ENCODE measurements at regions not wholly inside any gene's neighbourhood (a gene's known extent, or its start where the extent isn't known, plus 50 kb on each side); places are given as distances from the start of the nearest gene placed in this dataset.

DNA sequence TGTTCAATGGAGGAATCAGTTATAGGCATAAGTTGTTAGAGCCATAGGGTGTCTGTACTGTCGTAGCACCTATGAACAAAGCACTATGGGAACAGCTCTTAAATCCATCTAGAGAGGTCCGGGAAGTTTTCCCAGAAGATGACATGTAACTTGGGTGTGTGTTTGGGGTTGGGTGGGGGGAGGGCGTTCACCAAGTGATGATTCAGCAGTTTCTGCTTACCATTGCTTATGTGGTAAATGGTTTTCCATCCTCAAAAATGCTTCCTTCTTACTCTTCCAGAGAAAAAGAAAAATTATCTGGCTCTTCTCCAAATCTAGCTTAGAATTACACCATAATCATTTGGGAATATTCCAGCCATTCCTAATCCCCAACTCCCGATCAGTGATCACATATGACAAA is 361.1 kb upstream of the ZNF521 start:
- H3K27me3 ChIP-seq (ENCODE audit: control insufficient read depth in 5 of 5, insufficient read depth in 4 of 5, low read length in 5 of 5), result no peaks in the 10 kb centered on the region
- H3K36me3 ChIP-seq (ENCODE audit: control insufficient read depth in 5 of 5, insufficient read depth in 5 of 5, low read length in 5 of 5), result no peaks in the 10 kb centered on the region
- no peak overlapping the region for H3K4me3 ChIP-seq (ENCODE audit: low read depth in 1 of 5, low read length in 5 of 5)
- peaks cover 0 to 13% (median 11%) of the 10 kb centered on the region in 5 donors for H3K9me3 ChIP-seq (ENCODE audit: control insufficient read depth in 5 of 5, low read length in 5 of 5)
- no peak overlapping the region for H3K9ac ChIP-seq (ENCODE audit: low read length in 5 of 5)
- H3K27ac ChIP-seq (ENCODE audit: low read depth, low read length), result no peak overlapping the region
- peaks cover 0 to 2% (median 0%) of the 10 kb centered on the region in 5 donors for H3K4me1 ChIP-seq (ENCODE audit: control insufficient read depth in 5 of 5, insufficient read depth in 5 of 5, low read length in 5 of 5)

DNA sequence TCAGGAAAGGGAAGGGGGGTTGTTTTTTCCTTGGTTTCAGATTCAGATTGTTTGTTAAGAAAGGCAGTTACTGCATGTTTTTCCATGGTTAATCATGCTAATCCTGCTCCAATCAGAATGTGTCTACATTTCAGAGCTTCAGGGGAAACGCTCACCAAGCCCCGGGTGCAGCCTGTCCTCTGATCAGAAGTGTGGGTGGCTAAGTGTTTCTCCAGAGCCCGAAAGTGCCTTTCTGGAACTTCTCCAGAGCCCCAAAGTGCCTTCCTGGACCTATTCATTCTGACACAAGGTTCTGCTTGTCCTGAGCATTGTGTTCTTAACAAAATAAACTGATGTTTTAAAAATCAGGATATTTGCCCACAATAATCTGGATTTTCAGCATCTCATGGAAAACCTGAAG is 359.0 kb upstream of the ZNF521 start:
- no peaks in the 10 kb centered on the region for H3K27me3 ChIP-seq (ENCODE audit: control insufficient read depth in 5 of 5, insufficient read depth in 4 of 5, low read length in 5 of 5)

GRCh38 chr18:25705650-25706049 is 353.7 kb upstream of the ZNF521 start:
- Histone ChIP-seq H3K9ac (ENCODE audit: low read length in 5 of 5) (no peak overlapping the region), H3K4me1 (ENCODE audit: control insufficient read depth in 5 of 5, insufficient read depth in 5 of 5, low read length in 5 of 5) (no peaks in the 10 kb centered on the region), H3K27ac (ENCODE audit: low read depth, low read length) (no peak overlapping the region), H3K36me3 (ENCODE audit: control insufficient read depth in 5 of 5, insufficient read depth in 5 of 5, low read length in 5 of 5) (no peaks in the 10 kb centered on the region), H3K9me3 (ENCODE audit: control insufficient read depth in 5 of 5, low read length in 5 of 5) (no peaks in the 10 kb centered on the region), H3K27me3 (ENCODE audit: control insufficient read depth in 5 of 5, insufficient read depth in 4 of 5, low read length in 5 of 5) (peaks cover 0 to 3% (median 0%) of the 10 kb centered on the region in 5 donors), H3K4me3 (ENCODE audit: low read depth in 1 of 5, low read length in 5 of 5) (no peak overlapping the region)

More for the DNA sequence above, 359.0 kb upstream of the ZNF521 start:
- no peak overlapping the region for H3K27ac ChIP-seq (ENCODE audit: low read depth, low read length)
- no peak overlapping the region for H3K4me3 ChIP-seq (ENCODE audit: low read depth in 1 of 5, low read length in 5 of 5)
- peaks cover 0 to 11% (median 11%) of the 10 kb centered on the region in 5 donors for H3K9me3 ChIP-seq (ENCODE audit: control insufficient read depth in 5 of 5, low read length in 5 of 5)
- peaks cover 0 to 2% (median 0%) of the 10 kb centered on the region in 5 donors for H3K4me1 ChIP-seq (ENCODE audit: control insufficient read depth in 5 of 5, insufficient read depth in 5 of 5, low read length in 5 of 5)
- no peak overlapping the region for H3K9ac ChIP-seq (ENCODE audit: low read length in 5 of 5)
- no peaks in the 10 kb centered on the region for H3K36me3 ChIP-seq (ENCODE audit: control insufficient read depth in 5 of 5, insufficient read depth in 5 of 5, low read length in 5 of 5)

- Histone ChIP-seq H3K4me1 (ENCODE audit: control insufficient read depth in 5 of 5, insufficient read depth in 5 of 5, low read length in 5 of 5) (no peaks in the 10 kb centered on the region), H3K27me3 (ENCODE audit: control insufficient read depth in 5 of 5, insufficient read depth in 4 of 5, low read length in 5 of 5) (peaks cover 0 to 3% (median 0%) of the 10 kb centered on the region in 5 donors)
These were observed 352.5 kb upstream of the ZNF521 start for GRCh38 chr18:25704494-25704893.

DNA sequence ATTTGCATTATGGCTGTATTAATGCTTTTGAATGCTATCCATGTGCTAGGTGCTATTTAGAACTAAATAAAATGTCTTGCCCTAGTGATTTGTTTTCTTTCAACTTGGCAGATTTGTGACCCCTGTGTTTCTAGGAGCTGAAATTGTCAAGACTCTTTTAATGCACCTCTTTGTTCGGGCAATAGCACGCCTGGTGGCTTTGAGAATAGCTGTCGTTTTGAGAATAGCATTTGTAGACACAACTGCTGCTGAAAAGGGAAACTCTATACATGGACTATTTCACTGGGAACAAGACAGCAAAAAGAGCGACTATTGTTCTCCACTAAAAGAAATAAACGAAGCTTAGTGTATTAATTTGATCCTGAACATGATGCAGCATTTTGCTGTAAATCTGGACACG is 352.1 kb upstream of the ZNF521 start:
- Histone ChIP-seq H3K9me3 (ENCODE audit: control insufficient read depth in 5 of 5, low read length in 5 of 5) (no peaks in the 10 kb centered on the region), H3K4me1 (ENCODE audit: control insufficient read depth in 5 of 5, insufficient read depth in 5 of 5, low read length in 5 of 5) (no peaks in the 10 kb centered on the region), H3K27me3 (ENCODE audit: control insufficient read depth in 5 of 5, insufficient read depth in 4 of 5, low read length in 5 of 5) (peaks cover 0 to 3% (median 0%) of the 10 kb centered on the region in 5 donors), H3K27ac (ENCODE audit: low read depth, low read length) (no peak overlapping the region), H3K4me3 (ENCODE audit: low read depth in 1 of 5, low read length in 5 of 5) (no peak overlapping the region), H3K9ac (ENCODE audit: low read length in 5 of 5) (no peak overlapping the region), H3K36me3 (ENCODE audit: control insufficient read depth in 5 of 5, insufficient read depth in 5 of 5, low read length in 5 of 5) (no peaks in the 10 kb centered on the region)

More at GRCh38 chr18:25704494-25704893, 352.5 kb upstream of the ZNF521 start:
- Histone ChIP-seq H3K36me3 (ENCODE audit: control insufficient read depth in 5 of 5, insufficient read depth in 5 of 5, low read length in 5 of 5) (no peaks in the 10 kb centered on the region), H3K9me3 (ENCODE audit: control insufficient read depth in 5 of 5, low read length in 5 of 5) (no peaks in the 10 kb centered on the region), H3K27ac (ENCODE audit: low read depth, low read length) (no peak overlapping the region), H3K4me3 (ENCODE audit: low read depth in 1 of 5, low read length in 5 of 5) (no peak overlapping the region), H3K9ac (ENCODE audit: low read length in 5 of 5) (no peak overlapping the region)

GRCh38 chr18:25701821-25702220 is 349.9 kb upstream of the ZNF521 start:
- peaks cover 0 to 3% (median 0%) of the 10 kb centered on the region in 5 donors for H3K27me3 ChIP-seq (ENCODE audit: control insufficient read depth in 5 of 5, insufficient read depth in 4 of 5, low read length in 5 of 5)

DNA sequence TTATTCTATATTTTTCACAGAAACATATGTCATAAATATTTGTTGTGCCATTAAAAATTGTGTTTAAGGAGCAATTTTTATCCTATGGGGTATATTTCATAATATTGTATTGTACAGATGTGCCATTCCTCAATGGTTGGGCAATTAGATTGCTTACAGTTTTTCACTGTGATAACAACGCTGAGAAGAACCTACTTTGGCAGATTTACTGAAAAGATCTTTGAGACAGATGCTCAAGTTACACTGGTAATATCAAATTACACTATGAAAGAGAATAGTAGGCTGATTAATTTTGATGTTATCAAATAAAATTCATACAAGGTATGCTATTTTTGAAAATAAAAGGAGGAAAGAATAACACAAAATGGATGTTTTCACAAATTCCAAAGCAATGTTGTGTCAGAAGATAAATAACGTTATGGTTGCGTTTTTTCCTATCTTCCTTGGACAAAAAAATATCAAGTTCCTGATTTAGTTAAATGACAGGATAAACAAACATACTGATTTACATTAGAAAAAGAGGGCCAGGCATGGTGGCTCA is 335.1 kb upstream of the ZNF521 start:
- Histone ChIP-seq H3K9me3 (ENCODE audit: control insufficient read depth in 5 of 5, low read length in 5 of 5) (no peaks in the 10 kb centered on the region), H3K4me1 (ENCODE audit: control insufficient read depth in 5 of 5, insufficient read depth in 5 of 5, low read length in 5 of 5) (no peaks in the 10 kb centered on the region), H3K27me3 (ENCODE audit: control insufficient read depth in 5 of 5, insufficient read depth in 4 of 5, low read length in 5 of 5) (no peaks in the 10 kb centered on the region), H3K27ac (ENCODE audit: low read depth, low read length) (no peak overlapping the region), H3K9ac (ENCODE audit: low read length in 5 of 5) (no peak overlapping the region), H3K4me3 (ENCODE audit: low read depth in 1 of 5, low read length in 5 of 5) (no peak overlapping the region), H3K36me3 (ENCODE audit: control insufficient read depth in 5 of 5, insufficient read depth in 5 of 5, low read length in 5 of 5) (no peaks in the 10 kb centered on the region)

More at GRCh38 chr18:25701821-25702220, 349.9 kb upstream of the ZNF521 start:
- Histone ChIP-seq H3K9me3 (ENCODE audit: control insufficient read depth in 5 of 5, low read length in 5 of 5) (no peaks in the 10 kb centered on the region), H3K4me1 (ENCODE audit: control insufficient read depth in 5 of 5, insufficient read depth in 5 of 5, low read length in 5 of 5) (no peaks in the 10 kb centered on the region), H3K36me3 (ENCODE audit: control insufficient read depth in 5 of 5, insufficient read depth in 5 of 5, low read length in 5 of 5) (no peaks in the 10 kb centered on the region), H3K27ac (ENCODE audit: low read depth, low read length) (no peak overlapping the region), H3K4me3 (ENCODE audit: low read depth in 1 of 5, low read length in 5 of 5) (no peak overlapping the region), H3K9ac (ENCODE audit: low read length in 5 of 5) (no peak overlapping the region)

GRCh38 chr18:25685088-25685487 is 333.1 kb upstream of the ZNF521 start:
- no peaks in the 10 kb centered on the region for H3K9me3 ChIP-seq (ENCODE audit: control insufficient read depth in 5 of 5, low read length in 5 of 5)
- no peak overlapping the region for H3K9ac ChIP-seq (ENCODE audit: low read length in 5 of 5)
- no peaks in the 10 kb centered on the region for H3K4me1 ChIP-seq (ENCODE audit: control insufficient read depth in 5 of 5, insufficient read depth in 5 of 5, low read length in 5 of 5)
- H3K36me3 ChIP-seq (ENCODE audit: control insufficient read depth in 5 of 5, insufficient read depth in 5 of 5, low read length in 5 of 5), result no peaks in the 10 kb centered on the region
- no peak overlapping the region for H3K27ac ChIP-seq (ENCODE audit: low read depth, low read length)
- no peak overlapping the region for H3K4me3 ChIP-seq (ENCODE audit: low read depth in 1 of 5, low read length in 5 of 5)
- no peaks in the 10 kb centered on the region for H3K27me3 ChIP-seq (ENCODE audit: control insufficient read depth in 5 of 5, insufficient read depth in 4 of 5, low read length in 5 of 5)

GRCh38 chr18:25679491-25679890 is 327.5 kb upstream of the ZNF521 start:
- Histone ChIP-seq H3K27me3 (ENCODE audit: control insufficient read depth in 5 of 5, insufficient read depth in 4 of 5, low read length in 5 of 5) (no peaks in the 10 kb centered on the region), H3K9me3 (ENCODE audit: control insufficient read depth in 5 of 5, low read length in 5 of 5) (no peaks in the 10 kb centered on the region), H3K27ac (ENCODE audit: low read depth, low read length) (no peak overlapping the region), H3K4me1 (ENCODE audit: control insufficient read depth in 5 of 5, insufficient read depth in 5 of 5, low read length in 5 of 5) (no peaks in the 10 kb centered on the region), H3K9ac (ENCODE audit: low read length in 5 of 5) (no peak overlapping the region), H3K36me3 (ENCODE audit: control insufficient read depth in 5 of 5, insufficient read depth in 5 of 5, low read length in 5 of 5) (no peaks in the 10 kb centered on the region), H3K4me3 (ENCODE audit: low read depth in 1 of 5, low read length in 5 of 5) (no peak overlapping the region)

- H3K4me1 ChIP-seq (ENCODE audit: control insufficient read depth in 5 of 5, insufficient read depth in 5 of 5, low read length in 5 of 5), result no peaks in the 10 kb centered on the region
- no peaks in the 10 kb centered on the region for H3K9me3 ChIP-seq (ENCODE audit: control insufficient read depth in 5 of 5, low read length in 5 of 5)
- no peak overlapping the region for H3K27ac ChIP-seq (ENCODE audit: low read depth, low read length)
- H3K27me3 ChIP-seq (ENCODE audit: control insufficient read depth in 5 of 5, insufficient read depth in 4 of 5, low read length in 5 of 5), result no peaks in the 10 kb centered on the region
- H3K9ac ChIP-seq (ENCODE audit: low read length in 5 of 5), result no peak overlapping the region
- H3K36me3 ChIP-seq (ENCODE audit: control insufficient read depth in 5 of 5, insufficient read depth in 5 of 5, low read length in 5 of 5), result no peaks in the 10 kb centered on the region
- H3K4me3 ChIP-seq (ENCODE audit: low read depth in 1 of 5, low read length in 5 of 5), result no peak overlapping the region
These were observed 326.3 kb upstream of the ZNF521 start for GRCh38 chr18:25678221-25678620.

Measured in subcutaneous abdominal adipose tissue (tissue), 5 donors.